NCI-H82 treated with DMSO at 0.1 percent for 48 hours (cell line): ENCODE measurements at regions not wholly inside any gene's neighbourhood (a gene's known extent, or its start where the extent isn't known, plus 50 kb on each side); places are given as distances from the start of the nearest gene placed in this dataset.
"Not testable (repeated sequence)": the region's sequence is repeated elsewhere in the genome, so short reads cannot be mapped to it uniquely, and the experiment has no call there.

ENCODE experiments used
- DNase-seq: peaks from one replicate; lab custom pipeline; 2025; ENCODE audit not compliant: unreplicated experiment; lab: John Stamatoyannopoulos, UW

DNA sequence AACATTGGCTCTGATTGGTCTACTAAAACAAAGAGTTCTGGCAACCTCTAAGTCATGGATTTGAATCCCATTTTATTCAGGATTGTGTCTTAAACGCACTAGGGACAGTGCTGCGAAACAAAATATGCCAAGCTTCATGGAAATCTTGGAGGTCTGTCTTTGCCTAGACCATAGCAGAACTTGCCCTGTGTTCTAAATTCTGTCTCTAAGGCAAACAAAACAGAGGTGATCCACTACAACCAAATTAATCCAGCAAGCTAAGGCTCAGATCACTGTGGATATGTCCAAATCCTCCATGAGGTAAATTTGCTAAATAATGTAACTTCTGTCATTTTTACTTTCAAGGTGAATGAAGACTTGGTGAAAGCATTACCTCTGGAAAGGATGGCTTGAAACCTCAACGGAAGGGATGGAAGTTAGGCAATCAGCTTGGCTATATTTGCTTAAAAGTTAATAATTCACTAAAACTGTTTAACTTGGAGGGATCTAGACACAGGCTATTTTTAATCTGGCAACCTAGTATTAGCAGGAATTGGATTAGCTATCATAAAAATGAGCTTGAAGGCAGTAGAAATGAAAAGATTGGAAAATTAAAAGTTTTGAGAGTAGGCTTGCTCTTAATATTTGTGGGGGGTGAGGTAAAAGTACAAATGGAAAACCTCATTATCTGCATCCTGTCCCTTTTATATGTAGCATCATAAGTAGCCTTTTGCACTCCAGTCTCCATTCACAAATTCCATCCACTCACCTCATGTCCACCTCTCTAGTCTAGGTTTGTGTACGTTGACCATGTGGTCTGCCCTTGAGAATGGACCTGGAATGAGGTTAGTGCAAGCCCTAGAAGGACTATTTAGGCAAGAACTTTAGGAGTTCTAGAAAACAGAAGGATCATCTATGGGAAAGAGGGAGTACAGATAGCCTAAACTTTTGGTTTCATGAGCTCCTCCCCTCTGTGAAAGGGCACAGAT is 176.2 kb downstream of the SMC2 start:
- no peak for DNase-seq

DNA sequence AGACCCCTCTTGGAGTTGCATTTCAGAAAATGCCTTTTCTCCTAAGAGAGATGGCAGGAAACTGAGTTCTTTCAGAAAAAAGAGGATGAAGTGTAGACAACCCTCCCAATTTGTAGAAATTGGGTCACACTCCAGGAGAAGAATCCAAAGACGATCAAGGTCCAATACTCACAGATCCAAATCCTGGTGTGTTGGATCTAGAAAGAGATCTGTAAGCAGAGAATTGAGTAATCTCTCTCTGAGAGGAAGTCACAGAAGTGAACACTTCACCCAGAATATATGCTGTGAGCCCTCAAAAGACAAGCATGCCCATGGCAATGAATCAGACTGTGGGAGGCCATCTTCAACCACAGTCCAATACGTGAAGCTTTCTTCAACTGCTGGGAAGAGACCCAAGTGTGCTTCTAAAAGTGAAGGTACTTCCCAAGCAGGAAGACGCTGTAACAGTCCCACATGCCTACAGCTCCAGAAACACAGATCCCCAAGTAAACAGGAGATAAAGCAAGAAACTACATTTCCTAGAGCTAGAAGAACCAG is 182.7 kb downstream of the SMC2 start:
- no peak for DNase-seq

DNA sequence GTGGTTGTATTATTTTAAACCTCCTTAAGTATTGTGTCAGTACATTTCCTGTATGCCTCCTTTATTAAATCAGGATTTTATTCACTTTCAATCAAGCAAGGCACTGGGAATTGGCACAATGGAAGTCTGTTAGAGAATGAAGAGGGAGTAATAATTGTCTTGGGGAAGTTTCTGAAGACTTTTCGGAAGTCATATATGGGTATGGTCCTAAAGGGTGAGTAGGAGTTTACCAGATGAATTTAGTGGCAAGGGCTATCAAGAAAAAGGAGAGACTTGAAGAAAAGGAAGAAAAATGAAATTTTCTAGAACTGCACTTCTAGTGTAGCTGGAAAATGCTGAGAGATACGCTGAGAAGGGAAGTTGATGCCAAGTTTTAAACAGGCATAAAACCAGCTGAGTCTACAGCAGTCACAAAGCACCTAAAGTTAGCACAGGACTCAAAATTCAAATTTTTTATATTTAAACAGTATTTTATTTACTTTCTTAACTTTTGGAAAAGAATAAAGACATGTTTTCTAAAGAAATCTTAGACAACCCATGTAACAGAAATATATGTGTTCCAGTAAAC is 184.9 kb downstream of the SMC2 start:
- DNase-seq = no peak

DNA sequence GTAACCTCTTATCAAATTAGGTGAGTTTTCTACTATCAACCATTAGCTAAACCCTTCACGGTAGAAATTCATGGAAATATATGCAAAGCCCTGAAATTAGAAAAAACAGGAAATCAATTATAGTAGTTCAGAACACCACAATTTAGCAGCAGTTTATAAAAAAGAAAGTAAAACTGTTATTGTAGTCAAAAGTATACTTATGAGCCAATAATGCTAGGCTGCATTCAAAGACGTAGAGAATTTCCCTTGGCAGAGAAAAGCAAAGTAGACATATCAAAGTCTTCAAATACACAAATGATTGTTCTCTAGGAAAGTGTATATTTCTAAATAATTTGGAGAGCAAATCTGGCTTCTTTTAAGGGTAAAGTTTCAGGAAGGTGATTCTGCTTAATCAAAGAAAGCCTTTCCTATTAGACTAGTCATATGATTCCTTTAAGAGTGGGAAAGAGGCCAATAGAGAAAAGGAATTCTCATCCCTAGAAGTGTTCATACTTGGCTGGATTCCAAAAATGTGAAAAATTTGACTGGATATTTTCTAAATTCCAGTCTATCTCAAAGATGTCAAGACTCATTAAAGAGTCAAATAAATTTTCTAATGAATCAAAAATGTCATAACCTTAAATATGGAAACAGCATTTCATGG is 185.5 kb downstream of the SMC2 start:
- DNase-seq = no peak

DNA sequence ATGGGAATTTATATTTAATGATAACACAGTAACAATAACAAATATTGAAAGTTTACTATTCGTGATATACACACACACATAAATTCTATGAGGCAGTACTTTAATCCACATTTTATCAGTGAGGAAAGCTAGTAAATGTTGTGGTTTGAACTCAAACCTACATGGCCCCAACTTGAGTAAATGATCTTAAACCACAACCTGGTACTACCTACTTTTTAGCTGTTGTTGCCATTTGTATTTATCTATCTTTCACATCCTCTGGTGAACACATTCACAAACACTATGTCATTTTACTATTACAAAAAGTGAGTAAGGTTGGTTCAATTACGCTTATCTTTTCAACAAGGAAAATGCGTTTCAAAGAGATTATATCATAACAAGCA is 186.1 kb downstream of the SMC2 start:
- DNase-seq = no peak

DNA sequence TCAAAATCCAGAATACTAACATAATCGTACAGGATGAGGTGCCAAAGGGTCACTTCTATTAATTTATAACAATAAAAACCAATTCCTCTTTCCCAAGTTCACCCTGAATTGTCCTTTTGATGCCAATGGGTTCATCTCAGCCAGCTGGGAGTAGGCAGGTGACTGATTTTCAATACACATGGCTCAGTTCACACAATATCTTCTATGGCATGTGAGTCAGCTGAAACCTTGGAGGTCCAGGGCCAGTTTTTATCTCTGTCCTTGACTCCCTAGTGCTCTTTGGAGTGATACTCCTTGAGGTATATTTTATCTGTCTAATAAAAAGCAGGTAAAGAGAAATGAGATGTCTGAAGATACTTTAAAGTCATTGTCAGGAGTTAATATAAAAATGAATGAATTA is 186.6 kb downstream of the SMC2 start:
- DNase-seq = no peak

DNA sequence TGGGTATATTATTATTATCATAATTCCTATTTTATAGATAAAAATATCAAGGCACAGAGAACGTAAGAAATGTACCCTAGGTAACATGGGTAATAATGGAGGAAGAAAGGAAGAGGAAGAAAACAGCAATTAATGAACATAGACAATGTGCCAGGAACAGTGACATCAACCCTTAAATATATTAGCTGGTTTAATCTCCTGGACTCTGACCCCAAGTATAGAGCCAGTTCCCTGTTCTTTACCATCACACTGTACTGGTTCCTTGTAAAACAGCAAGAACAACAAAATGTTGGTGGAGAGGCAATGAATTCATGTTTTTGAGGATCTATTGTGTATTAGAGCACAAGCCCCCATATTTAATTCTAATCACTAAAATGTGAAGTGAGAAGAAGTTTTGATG is 192.1 kb downstream of the SMC2 start:
- no peak for DNase-seq

DNA sequence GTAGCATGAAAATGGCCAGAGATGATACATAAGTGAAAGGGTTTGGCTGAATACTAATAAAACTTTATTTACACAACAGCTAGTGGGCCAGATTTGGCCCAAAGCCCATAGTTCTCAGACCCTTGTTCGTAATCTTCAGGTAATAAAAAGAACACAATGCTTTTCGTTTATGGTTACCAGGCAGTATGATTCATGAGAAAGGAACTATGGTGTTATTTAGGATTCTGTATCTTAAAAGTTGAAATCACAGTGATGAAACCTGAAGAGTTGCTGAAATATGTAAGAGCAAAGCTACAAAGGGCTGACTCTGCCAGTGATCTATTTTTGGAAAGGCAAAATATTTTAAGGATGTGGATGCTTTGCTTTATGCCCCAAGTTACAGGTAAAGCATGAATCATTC is 192.7 kb downstream of the SMC2 start:
- no peak for DNase-seq

DNA sequence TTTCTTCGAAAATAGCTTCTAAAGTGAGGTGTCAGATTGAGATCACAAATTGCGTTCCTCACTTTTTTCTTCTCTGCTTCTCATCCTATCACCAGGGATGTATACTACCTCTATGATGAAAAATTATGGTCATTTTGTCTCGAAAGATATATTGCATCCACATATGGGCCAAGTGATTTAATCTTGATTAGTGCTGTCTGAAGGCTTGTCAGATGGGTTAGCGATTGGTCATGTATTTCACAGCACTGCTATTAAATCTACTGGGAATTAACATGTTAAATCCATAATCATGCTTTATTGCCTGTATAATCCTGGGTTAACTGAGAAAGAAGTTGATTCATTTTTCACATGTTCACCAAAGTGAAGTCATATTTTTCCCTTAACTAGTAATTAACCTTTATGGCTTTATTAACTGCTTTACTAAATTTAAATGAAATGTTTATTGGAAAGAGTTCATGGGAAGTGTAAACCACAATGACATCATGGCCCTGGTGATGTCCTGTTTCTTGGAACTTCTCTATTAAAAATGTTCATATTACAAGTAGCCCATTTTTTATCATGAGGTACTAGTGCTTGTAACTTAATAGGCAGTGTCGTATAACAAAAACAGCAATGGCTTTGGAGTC is 193.3 kb downstream of the SMC2 start:
- DNase-seq = no peak

DNA sequence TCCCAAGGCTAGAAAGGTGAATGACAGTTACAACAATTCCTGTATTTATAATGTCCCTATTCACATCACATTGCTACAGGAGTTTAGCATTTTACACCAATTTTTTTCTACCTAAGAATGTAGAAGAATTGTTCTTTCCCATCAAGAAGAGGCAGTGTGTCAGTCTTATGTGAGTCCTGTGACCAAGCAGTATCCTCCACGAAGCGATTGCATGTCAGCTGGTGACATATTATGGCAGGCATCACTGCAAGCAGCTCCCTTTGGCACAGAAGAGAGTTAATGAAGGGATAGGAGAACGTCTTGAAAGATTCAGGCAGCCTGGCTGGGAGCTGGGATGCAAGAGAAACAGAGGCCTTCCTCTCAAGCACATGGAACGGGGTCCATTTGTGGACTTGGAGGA is 199.8 kb downstream of the SMC2 start:
- DNase-seq = no peak

DNA sequence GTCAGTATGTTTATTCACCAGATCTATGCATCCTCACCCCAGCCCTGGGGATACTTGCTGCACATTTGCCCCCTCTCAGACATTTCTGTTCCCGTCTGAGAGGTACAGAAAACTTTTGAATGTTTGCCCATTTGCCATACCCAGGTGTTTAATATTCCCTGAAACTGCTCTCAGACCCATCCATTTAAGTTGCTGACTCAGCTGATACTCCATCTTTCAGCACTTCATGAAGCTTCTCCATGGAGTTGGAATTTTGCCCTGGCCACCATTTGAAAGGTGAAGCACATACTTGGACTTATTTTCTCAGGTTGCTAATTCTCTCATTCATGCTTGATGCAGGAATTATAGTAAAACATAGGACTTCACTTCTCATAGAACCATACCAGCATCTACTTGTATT is 203.9 kb upstream of the OR13F1 start:
- no peak for DNase-seq

DNA sequence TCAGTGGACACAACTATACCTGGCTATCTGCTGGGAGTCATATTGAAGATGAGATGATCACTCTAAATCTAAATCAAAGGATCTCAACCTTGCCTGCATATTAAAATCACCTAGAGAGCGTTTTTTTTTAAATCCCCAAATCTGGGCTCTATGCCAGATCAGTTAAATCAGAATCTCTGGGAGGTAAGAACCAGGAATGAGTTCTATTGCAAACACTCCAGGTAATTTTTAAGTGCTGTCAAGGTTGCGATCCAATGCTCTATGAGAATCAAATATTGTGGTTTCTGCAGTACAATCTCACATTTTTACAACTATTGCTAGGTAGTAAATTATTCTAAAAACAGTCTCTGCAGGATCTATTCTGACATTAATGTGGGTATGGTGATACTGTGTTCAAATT is 202.3 kb upstream of the OR13F1 start:
- DNase-seq = no peak

DNA sequence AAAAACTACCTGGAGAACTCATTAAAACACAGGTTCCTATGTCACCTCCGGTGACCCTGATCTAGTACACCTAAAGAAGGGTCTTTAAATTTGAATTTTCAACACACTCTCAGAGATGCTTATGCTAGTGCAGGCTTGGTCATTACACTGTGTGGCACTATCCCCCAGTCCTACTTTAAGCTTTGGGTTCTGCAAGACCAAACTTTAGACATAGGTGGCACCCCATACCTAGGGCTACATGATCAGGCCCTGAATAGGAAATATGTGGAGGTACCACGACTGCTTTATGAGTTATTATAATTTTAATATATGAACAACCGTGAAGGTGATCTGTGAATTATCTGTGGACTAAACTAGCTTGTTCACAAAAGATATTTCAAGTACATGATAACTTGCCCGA is 201.3 kb upstream of the OR13F1 start:
- DNase-seq = no peak

DNA sequence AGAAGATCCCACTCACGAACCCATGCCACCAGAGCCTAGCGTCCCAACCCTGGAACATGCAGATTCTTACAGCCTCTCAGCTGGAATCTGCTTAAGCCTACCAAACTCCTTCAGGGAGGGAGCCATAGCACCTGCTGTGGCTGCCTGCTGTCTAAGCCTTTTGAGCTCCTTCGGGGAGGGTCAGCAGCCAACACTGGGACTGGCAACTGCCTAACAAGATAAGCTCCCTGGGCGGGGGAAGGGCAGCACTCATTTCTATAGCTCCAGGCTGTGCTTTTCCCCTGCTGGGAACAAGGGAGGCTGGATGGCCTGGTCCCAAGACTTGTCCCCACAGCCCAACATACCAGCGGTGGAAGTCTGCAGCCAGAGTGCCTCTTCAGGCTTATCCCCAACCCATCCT is 199.1 kb upstream of the OR13F1 start:
- peak; percentile 60 for DNase-seq

DNA sequence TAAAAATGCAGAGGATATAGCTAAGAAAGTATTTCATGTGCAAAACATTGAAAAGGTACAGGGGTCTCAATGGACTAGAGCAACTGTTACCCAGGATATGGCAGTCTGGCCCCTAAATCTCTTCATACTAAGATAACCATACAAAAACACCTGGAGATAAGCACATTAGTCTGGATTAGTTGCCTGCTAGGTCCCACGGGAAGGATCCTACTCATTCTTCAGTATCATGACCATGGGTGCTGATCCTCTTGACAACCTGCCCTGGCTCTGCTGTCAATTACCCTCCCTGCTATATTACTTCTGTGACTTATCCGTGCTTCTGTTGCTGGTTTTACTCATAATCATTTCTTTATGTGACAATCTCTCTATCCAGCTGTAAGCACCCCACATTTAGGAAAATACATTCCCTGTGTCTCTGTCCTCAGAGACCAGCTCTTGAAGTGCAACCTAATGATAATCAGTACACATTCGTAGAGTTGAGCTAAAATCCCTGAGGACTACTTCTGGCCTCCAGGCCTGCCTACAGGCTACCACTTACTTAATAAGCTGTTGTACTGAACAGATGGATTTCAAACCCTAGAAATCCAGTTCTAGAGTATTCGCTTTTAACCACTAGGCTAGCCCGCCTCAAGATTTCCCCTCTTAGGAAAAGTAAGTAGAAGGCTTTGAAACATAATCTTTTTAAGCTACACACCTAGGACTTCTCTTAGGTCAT is 190.5 kb upstream of the OR13F1 start:
- DNase-seq = peak; percentile 97

DNA sequence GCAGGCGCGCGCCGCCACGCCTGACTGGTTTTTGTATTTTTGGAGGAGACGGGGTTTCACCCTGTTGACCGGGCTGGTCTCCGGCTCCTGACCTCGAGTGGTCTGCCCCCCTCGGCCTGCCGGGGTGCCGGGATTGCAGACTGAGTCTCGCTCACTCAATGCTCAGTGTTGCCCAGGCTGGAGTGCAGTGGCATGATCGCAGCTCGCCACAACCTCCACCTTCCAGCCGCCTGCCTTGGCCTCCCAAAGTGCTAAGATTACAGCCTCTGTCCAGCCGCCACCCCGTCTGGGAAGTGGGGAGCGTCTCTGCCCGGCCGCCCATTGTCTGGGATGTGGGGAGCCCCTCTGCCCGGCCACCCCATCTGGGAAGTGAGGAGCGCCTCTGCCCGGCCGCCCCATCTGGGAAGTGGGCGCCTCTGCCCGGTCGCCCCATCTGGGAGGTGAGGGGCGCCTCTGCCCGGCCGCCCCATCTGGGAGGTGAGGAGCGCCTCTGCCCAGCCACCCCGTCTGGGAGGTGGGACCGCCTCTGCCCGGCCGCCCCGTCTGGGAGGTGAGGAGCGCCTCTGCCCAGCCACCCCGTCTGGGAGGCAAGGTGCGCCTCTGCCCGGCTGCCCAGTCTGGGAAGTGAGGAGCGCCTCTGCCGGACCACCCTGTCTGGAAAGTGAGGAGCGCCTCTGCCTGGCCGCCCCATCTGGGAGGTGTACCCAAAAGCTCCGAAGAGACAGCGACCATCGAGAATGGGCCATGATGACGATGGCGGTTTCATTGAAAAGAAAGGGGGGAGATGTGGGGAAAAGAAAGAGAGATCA is 187.7 kb upstream of the OR13F1 start:
- DNase-seq = not testable (repeated sequence)

DNA sequence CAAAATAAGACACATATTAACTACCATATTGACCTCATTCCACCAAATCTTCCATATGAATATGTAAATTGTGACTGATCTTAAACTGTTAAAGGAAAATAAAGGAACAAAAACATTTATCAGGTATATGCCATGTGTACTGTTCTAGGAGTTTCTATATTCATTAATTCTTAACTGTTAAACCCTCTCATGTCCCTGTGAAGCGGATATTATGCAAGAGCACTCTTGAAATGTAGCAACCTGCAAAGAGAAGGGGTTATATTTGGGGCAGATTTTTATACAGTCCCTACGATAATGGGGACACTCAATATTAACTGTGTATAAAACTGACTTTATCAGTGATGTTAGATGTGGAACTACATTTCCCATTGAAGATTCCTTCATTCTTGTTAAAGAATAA is 184.9 kb upstream of the OR13F1 start:
- DNase-seq = no peak

DNA sequence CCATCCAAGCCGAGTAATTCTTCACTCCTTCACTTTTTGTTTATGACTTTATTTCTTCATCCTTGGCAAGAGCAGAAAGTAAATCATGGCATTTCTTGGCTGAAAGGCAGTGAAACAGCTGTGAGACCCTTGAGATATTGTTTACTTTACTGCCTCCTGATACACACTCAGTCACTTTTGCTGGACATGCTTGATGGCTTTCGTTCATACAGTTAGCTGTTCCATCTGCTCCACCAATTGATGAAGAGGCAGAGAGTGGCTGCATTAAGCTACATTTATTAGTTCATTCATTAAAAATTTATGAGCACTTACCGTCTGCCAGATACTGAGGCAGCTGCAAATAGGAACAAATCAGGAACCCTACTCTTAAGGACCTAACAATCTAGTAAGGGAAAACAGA is 184.4 kb upstream of the OR13F1 start:
- DNase-seq = peak; percentile 6

DNA sequence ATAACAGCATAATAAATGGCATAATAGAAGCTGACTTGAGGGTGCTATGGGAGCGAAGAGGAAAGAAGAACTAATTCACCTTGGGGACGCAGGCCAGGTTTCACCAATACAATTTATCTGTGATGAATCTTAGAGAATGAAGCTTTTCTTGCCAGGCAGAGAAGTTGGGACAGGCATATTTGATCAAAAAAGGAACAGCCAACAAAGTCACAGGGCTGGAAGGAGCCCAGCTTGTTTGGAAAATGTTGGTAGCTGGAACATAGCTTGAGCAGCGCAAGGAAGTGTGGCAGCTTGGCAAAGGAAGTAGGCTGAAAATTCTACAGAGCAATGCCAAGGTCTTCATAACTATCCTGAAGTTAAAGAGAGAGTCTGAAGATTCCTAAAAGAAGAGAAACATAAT is 181.5 kb upstream of the OR13F1 start:
- no peak for DNase-seq
